Lower lobe of right lung (tissue), 2 donors: ENCODE measurements at regions not wholly inside any gene's neighbourhood (a gene's known extent, or its start where the extent isn't known, plus 50 kb on each side); places are given as distances from the start of the nearest gene placed in this dataset.

Source experiments
- ATAC-seq, 2 donors: fragments of 200-7000 bp; cut with Tn5 transposase; one replicate each; pipeline ENCODE4 v1.9.1; 2020 to 2022; ENCODE audit warnings: mild to moderate bottlenecking in 2 of 2, moderate library complexity in 2 of 2
- DNase-seq: peaks from one replicate; pipeline ENCODE4 v3.0.0-alpha.2; 2020
- H3K27ac ChIP-seq: fragments of 200-600 bp; one replicate; pipeline ENCODE4 v1.8.0; 2022
- H3K27me3 ChIP-seq: fragments of 200-600 bp; one replicate; pipeline ENCODE4 v1.8.0; 2022; ENCODE audit warnings: low read depth
- H3K36me3 ChIP-seq: fragments of 200-600 bp; one replicate; pipeline ENCODE4 v1.8.0; 2022; ENCODE audit warnings: mild to moderate bottlenecking
- H3K4me1 ChIP-seq: fragments of 200-600 bp; one replicate; pipeline ENCODE4 v1.8.0; 2022
- H3K4me3 ChIP-seq: fragments of 200-600 bp; one replicate; pipeline ENCODE4 v1.8.0; 2022; ENCODE audit warnings: mild to moderate bottlenecking
- H3K9me3 ChIP-seq: fragments of 200-600 bp; one replicate; pipeline ENCODE4 v1.8.0; 2022
- CTCF ChIP-seq: fragments of 200-600 bp; IDR thresholded peaks from one replicate; pipeline ENCODE4 v1.8.0; 2022; ENCODE audit warnings: antibody characterized with exemption, mild to moderate bottlenecking
- intact Hi-C: fragments of 100-400 bp; cut with DNase I; formaldehyde crosslinking; loops from one replicate; pipeline ENCODE4 v1.11.0; 2022
- donor health status: DM: no; HTN: yes; CAD: no; lungs with severe emphysema.

- Histone ChIP-seq H3K4me1 (no peaks in the 10 kb centered on the region), H3K36me3 (no peaks in the 10 kb centered on the region), H3K9me3 (no peaks in the 10 kb centered on the region), H3K27me3 (no peaks in the 10 kb centered on the region), H3K27ac (no peak overlapping the region), H3K4me3 (no peak overlapping the region)
- no peak for DNase-seq
- intact Hi-C loops, result no loop called here
- ATAC-seq, result no peak
- TF ChIP-seq CTCF, result no peak
These were observed 355.9 kb downstream of the PREX1 start for GRCh38 chr20:48471759-48472408.

GRCh38 chr20:48471176-48471575 lies 356.6 kb downstream of the PREX1 start:
- no peak overlapping the region for H3K27ac ChIP-seq
- no peaks in the 10 kb centered on the region for H3K36me3 ChIP-seq
- no peaks in the 10 kb centered on the region for H3K27me3 ChIP-seq
- DNase-seq (no peak), ATAC-seq (no peak)
- intact Hi-C loops, result no loop called here
- H3K9me3 ChIP-seq, result no peaks in the 10 kb centered on the region
- TF ChIP-seq CTCF, result no peak
- no peak overlapping the region for H3K4me3 ChIP-seq
- H3K4me1 ChIP-seq, result no peaks in the 10 kb centered on the region

- DNase-seq, result no peak
- no peak overlapping the region for H3K4me3 ChIP-seq
- no peaks in the 10 kb centered on the region for H3K36me3 ChIP-seq
- no peak overlapping the region for H3K27ac ChIP-seq
- ATAC-seq, result no peak
- no peak for TF ChIP-seq CTCF
- H3K27me3 ChIP-seq, result no peaks in the 10 kb centered on the region
- H3K9me3 ChIP-seq, result no peaks in the 10 kb centered on the region
- no peaks in the 10 kb centered on the region for H3K4me1 ChIP-seq
- intact Hi-C loops, result no loop called here
These were observed 357.7 kb downstream of the PREX1 start for GRCh38 chr20:48470141-48470540.

- Histone ChIP-seq H3K27me3 (no peaks in the 10 kb centered on the region), H3K4me1 (no peaks in the 10 kb centered on the region), H3K36me3 (no peaks in the 10 kb centered on the region), H3K9me3 (no peaks in the 10 kb centered on the region), H3K4me3 (no peak overlapping the region), H3K27ac (no peak overlapping the region)
- TF ChIP-seq CTCF, result no peak
- no peak for DNase-seq
- intact Hi-C loops, result no loop called here
- ATAC-seq, result no peak
These were observed 358.8 kb downstream of the PREX1 start for GRCh38 chr20:48469026-48469425.

GRCh38 chr20:48468571-48468970 lies 359.2 kb downstream of the PREX1 start:
- H3K27me3 ChIP-seq, result no peaks in the 10 kb centered on the region
- ATAC-seq (no peak), DNase-seq (no peak)
- H3K9me3 ChIP-seq, result no peaks in the 10 kb centered on the region
- no peaks in the 10 kb centered on the region for H3K36me3 ChIP-seq
- TF ChIP-seq CTCF, result no peak
- intact Hi-C loops, result no loop called here
- H3K4me1 ChIP-seq, result no peaks in the 10 kb centered on the region
- no peak overlapping the region for H3K27ac ChIP-seq
- H3K4me3 ChIP-seq, result no peak overlapping the region

GRCh38 chr20:48467622-48468021 lies 360.2 kb downstream of the PREX1 start:
- intact Hi-C loops, result no loop called here
- ATAC-seq, result no peak

More at GRCh38 chr20:48467622-48468021, 360.2 kb downstream of the PREX1 start:
- no peaks in the 10 kb centered on the region for H3K9me3 ChIP-seq
- no peaks in the 10 kb centered on the region for H3K36me3 ChIP-seq
- H3K27me3 ChIP-seq, result no peaks in the 10 kb centered on the region
- H3K4me3 ChIP-seq, result no peak overlapping the region
- TF ChIP-seq CTCF, result no peak
- H3K4me1 ChIP-seq, result no peaks in the 10 kb centered on the region
- DNase-seq, result no peak
- no peak overlapping the region for H3K27ac ChIP-seq
